ENCODE measurements at regions not wholly inside any gene's neighbourhood (a gene's known extent, or its start where the extent isn't known, plus 50 kb on each side); places are given as distances from the start of the nearest gene placed in this dataset.

GRCh38 chr5:86108825-86109224 is 508.9 kb upstream of the COX7C start:
- H3K9me3 ChIP-seq (ENCODE audit: control insufficient read depth in 4 of 4, low read length in 3 of 4): no peaks in the 10 kb centered on the region
- H3K9ac ChIP-seq (ENCODE audit: low read depth in 1 of 2, low read length in 2 of 2): no peak overlapping the region
- no peak for DNase-seq (ENCODE audit: low spot score)
- TF ChIP-seq FOXA1 (IDR thresholded peaks at IDR 0.05) (no peak), NR2F2 (IDR thresholded peaks at IDR 0.05) (no peak), RXRA (IDR thresholded peaks at IDR 0.05) (no peak), SP1 (IDR thresholded peaks at IDR 0.05) (no peak)
- no peaks in the 10 kb centered on the region for H3K36me3 ChIP-seq (ENCODE audit: control insufficient read depth in 4 of 4, insufficient read depth in 3 of 4, low read depth in 1 of 4, low read length in 3 of 4)
- H3K27ac ChIP-seq (ENCODE audit: low read depth in 1 of 2, low read length in 2 of 2): no peak overlapping the region
- no peaks in the 10 kb centered on the region for H3K27me3 ChIP-seq (ENCODE audit: control insufficient read depth in 4 of 4, insufficient read depth in 4 of 4, low read length in 3 of 4)
- 75% methylated on average over 6 of the region's 6 CpGs for WGBS
- H3K4me1 ChIP-seq (ENCODE audit: control insufficient read depth in 4 of 4, insufficient read depth in 4 of 4, low read length in 3 of 4): no peaks in the 10 kb centered on the region
- H3K4me3 ChIP-seq (ENCODE audit: low read depth in 1 of 3, low read length in 3 of 3): no peak overlapping the region

DNA sequence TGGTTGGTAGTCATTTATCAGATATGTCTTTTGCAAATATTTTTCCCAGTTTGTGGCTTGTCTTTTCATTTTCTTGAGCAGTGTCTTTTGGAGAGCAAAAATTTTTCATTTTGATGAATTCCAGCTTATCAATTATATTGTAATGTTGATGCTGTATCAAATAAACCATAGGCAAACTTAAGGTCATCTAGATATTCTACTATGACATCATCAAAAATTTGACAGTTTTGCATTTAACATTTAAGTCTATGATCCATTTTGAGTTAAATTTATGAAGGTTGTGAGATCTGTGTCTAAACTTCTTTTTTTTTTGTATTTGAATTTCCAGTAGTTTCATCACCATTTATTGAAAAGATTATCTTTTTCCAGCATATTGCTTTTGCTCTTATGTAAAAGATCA is 505.5 kb upstream of the COX7C start:
- Histone ChIP-seq H3K9ac (ENCODE audit: low read depth in 1 of 2, low read length in 2 of 2) (no peak overlapping the region), H3K4me1 (ENCODE audit: control insufficient read depth in 4 of 4, insufficient read depth in 4 of 4, low read length in 3 of 4) (no peaks in the 10 kb centered on the region), H3K4me3 (ENCODE audit: low read depth in 1 of 3, low read length in 3 of 3) (no peak overlapping the region), H3K36me3 (ENCODE audit: control insufficient read depth in 4 of 4, insufficient read depth in 3 of 4, low read depth in 1 of 4, low read length in 3 of 4) (no peaks in the 10 kb centered on the region), H3K27ac (ENCODE audit: low read depth in 1 of 2, low read length in 2 of 2) (no peak overlapping the region), H3K27me3 (ENCODE audit: control insufficient read depth in 4 of 4, insufficient read depth in 4 of 4, low read length in 3 of 4) (no peaks in the 10 kb centered on the region), H3K9me3 (ENCODE audit: control insufficient read depth in 4 of 4, low read length in 3 of 4) (no peaks in the 10 kb centered on the region)
- TF ChIP-seq HNF4G (IDR thresholded peaks at IDR 0.05) (no peak), EGR1 (IDR thresholded peaks at IDR 0.05; ENCODE audit: low read depth in 2 of 2) (no peak), FOXA1 (IDR thresholded peaks at IDR 0.05) (no peak), YY1 (IDR thresholded peaks at IDR 0.05) (no peak), NR2F2 (IDR thresholded peaks at IDR 0.05) (no peak), ATF3 (IDR thresholded peaks at IDR 0.05) (no peak), JUND (IDR thresholded peaks at IDR 0.05) (no peak), FOXA2 (IDR thresholded peaks at IDR 0.05) (no peak), HNF4A (conservative IDR thresholded peaks at IDR 0.05) (no peak), SP1 (IDR thresholded peaks at IDR 0.05) (no peak), RXRA (IDR thresholded peaks at IDR 0.05) (no peak)
- TF ChIP-seq, protein P1, sequence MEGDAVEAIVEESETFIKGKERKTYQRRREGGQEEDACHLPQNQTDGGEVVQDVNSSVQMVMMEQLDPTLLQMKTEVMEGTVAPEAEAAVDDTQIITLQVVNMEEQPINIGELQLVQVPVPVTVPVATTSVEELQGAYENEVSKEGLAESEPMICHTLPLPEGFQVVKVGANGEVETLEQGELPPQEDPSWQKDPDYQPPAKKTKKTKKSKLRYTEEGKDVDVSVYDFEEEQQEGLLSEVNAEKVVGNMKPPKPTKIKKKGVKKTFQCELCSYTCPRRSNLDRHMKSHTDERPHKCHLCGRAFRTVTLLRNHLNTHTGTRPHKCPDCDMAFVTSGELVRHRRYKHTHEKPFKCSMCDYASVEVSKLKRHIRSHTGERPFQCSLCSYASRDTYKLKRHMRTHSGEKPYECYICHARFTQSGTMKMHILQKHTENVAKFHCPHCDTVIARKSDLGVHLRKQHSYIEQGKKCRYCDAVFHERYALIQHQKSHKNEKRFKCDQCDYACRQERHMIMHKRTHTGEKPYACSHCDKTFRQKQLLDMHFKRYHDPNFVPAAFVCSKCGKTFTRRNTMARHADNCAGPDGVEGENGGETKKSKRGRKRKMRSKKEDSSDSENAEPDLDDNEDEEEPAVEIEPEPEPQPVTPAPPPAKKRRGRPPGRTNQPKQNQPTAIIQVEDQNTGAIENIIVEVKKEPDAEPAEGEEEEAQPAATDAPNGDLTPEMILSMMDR (IDR thresholded peaks at IDR 0.05; ENCODE audit: low read depth, low read length, missing input control): no peak
- TF ChIP-seq, protein P2, sequence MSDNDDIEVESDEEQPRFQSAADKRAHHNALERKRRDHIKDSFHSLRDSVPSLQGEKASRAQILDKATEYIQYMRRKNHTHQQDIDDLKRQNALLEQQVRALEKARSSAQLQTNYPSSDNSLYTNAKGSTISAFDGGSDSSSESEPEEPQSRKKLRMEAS (IDR thresholded peaks at IDR 0.05): no peak
- TF ChIP-seq, protein P3, sequence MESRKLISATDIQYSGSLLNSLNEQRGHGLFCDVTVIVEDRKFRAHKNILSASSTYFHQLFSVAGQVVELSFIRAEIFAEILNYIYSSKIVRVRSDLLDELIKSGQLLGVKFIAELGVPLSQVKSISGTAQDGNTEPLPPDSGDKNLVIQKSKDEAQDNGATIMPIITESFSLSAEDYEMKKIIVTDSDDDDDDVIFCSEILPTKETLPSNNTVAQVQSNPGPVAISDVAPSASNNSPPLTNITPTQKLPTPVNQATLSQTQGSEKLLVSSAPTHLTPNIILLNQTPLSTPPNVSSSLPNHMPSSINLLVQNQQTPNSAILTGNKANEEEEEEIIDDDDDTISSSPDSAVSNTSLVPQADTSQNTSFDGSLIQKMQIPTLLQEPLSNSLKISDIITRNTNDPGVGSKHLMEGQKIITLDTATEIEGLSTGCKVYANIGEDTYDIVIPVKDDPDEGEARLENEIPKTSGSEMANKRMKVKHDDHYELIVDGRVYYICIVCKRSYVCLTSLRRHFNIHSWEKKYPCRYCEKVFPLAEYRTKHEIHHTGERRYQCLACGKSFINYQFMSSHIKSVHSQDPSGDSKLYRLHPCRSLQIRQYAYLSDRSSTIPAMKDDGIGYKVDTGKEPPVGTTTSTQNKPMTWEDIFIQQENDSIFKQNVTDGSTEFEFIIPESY (IDR thresholded peaks at IDR 0.05): no peak
- DNase-seq (ENCODE audit: low spot score): no peak

DNA sequence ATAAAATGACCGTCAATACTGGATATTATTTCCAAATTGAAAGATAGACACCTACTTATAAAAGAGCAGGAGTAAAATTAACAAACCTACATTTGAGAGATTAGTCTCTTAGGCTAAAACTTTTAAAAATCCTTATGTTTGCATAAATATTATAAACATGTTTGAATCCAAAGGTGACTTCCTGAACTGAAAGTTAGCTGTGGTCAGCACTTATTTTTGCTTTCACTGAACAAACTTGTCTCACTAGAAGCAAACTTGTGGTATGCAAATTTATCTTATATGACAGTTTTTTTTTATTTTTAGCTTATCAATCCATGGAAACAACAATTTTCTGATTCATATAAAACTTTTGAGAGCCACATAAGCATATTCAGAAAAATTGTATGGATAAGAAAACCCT is 502.6 kb upstream of the COX7C start:
- Histone ChIP-seq H3K9me3 (ENCODE audit: control insufficient read depth in 4 of 4, low read length in 3 of 4) (no peaks in the 10 kb centered on the region), H3K36me3 (ENCODE audit: control insufficient read depth in 4 of 4, insufficient read depth in 3 of 4, low read depth in 1 of 4, low read length in 3 of 4) (no peaks in the 10 kb centered on the region), H3K4me1 (ENCODE audit: control insufficient read depth in 4 of 4, insufficient read depth in 4 of 4, low read length in 3 of 4) (no peaks in the 10 kb centered on the region), H3K4me3 (ENCODE audit: low read depth in 1 of 3, low read length in 3 of 3) (no peak overlapping the region), H3K27me3 (ENCODE audit: control insufficient read depth in 4 of 4, insufficient read depth in 4 of 4, low read length in 3 of 4) (no peaks in the 10 kb centered on the region), H3K9ac (ENCODE audit: low read depth in 1 of 2, low read length in 2 of 2) (no peak overlapping the region), H3K27ac (ENCODE audit: low read depth in 1 of 2, low read length in 2 of 2) (no peak overlapping the region)
- no peak for DNase-seq (ENCODE audit: low spot score)
- 83% methylated on average over 1 of the region's 1 CpG for WGBS
- TF ChIP-seq, protein P2 (IDR thresholded peaks at IDR 0.05): no peak
- TF ChIP-seq FOXA1 (IDR thresholded peaks at IDR 0.05): no peak
- TF ChIP-seq NR2F2 (IDR thresholded peaks at IDR 0.05): no peak
- no peak for TF ChIP-seq ATF3 (IDR thresholded peaks at IDR 0.05)
- no peak for TF ChIP-seq TAF1 (conservative IDR thresholded peaks at IDR 0.05)
- no peak for TF ChIP-seq SP1 (IDR thresholded peaks at IDR 0.05)
- no peak for TF ChIP-seq HNF4G (IDR thresholded peaks at IDR 0.05)
- TF ChIP-seq, protein P1 (IDR thresholded peaks at IDR 0.05; ENCODE audit: low read depth, low read length, missing input control): no peak
- TF ChIP-seq EGR1 (IDR thresholded peaks at IDR 0.05; ENCODE audit: low read depth in 2 of 2): no peak
- TF ChIP-seq REST (IDR thresholded peaks at IDR 0.05): no peak

All from liver (tissue), 8 donors.